ENCODE measurements at regions not wholly inside any gene's neighbourhood (a gene's known extent, or its start where the extent isn't known, plus 50 kb on each side); places are given as distances from the start of the nearest gene placed in this dataset.

DNA sequence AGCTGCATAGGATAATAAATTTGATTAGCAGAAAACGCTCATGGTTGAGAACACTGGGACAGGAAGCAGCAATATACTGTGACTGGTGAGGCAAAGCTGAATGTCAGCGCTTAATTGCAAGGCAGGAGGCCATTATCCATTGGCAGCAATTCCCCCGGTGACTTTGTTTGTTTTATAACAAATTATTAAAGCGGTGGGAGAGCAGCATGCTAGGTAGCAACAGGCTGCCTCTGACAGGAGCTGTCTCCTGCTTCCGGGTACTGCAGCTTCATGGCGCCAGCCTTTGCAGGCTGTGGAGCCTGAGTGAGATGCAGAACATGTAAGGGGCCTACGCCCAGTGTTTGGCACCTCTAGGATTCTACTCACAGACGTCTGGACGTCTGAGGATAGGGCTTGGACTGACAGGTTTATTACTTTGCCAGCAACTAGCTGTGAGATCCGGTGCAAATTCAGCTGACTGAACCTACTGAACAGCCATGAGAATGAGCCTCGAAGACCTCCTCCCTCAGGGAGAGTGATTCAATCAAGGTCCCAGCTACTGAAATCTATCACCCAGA is 82.1 kb upstream of the SSTR1 start:
- Mint-ChIP-seq H3K36me3 (no peaks in the 10 kb centered on the region), H3K27me3 (no peaks in the 10 kb centered on the region), H3K9me3 (peaks cover 4% of the 10 kb centered on the region), H3K4me1 (ENCODE audit: low read depth) (peaks cover 35% of the 10 kb centered on the region), H3K27ac (no peak overlapping the region), H3K4me3 (no peak overlapping the region)
- ChIA-PET POLR2A (no interaction called here), CTCF (no interaction called here)
- intact Hi-C loops (cut with micrococcal nuclease), result no loop called here
- DNase-seq, result no peak

- ChIA-PET CTCF (interaction anchor here (1.1 kb wide), 1 partner anchor 70 kb away, joined by 3 read pairs; no protein-coding TSS in a partner anchor), POLR2A (no interaction called here)
- no peaks in the 10 kb centered on the region for H3K27me3 Mint-ChIP-seq
- no peak overlapping the region for H3K4me3 Mint-ChIP-seq
- intact Hi-C loops (cut with micrococcal nuclease), result no loop called here
- DNase-seq, result no peak
- H3K27ac Mint-ChIP-seq, result no peak overlapping the region
- H3K4me1 Mint-ChIP-seq (ENCODE audit: low read depth), result peaks cover 31% of the 10 kb centered on the region
- H3K9me3 Mint-ChIP-seq, result peaks cover 4% of the 10 kb centered on the region
- H3K36me3 Mint-ChIP-seq, result no peaks in the 10 kb centered on the region
Measured at GRCh38 chr14:38127356-38127755, 80.3 kb upstream of the SSTR1 start.

GRCh38 chr14:38127784-38128183 is 79.9 kb upstream of the SSTR1 start:
- intact Hi-C loops (cut with micrococcal nuclease), result loop anchor here (2.0 kb wide), 1 partner anchor 63 kb away; no protein-coding TSS in a partner anchor
- no peak for DNase-seq
- no peaks in the 10 kb centered on the region for H3K27me3 Mint-ChIP-seq
- H3K9me3 Mint-ChIP-seq, result peaks cover 4% of the 10 kb centered on the region
- H3K4me3 Mint-ChIP-seq, result no peak overlapping the region
- POLR2A ChIA-PET, result no interaction called here
- no peaks in the 10 kb centered on the region for H3K36me3 Mint-ChIP-seq
- peaks cover 31% of the 10 kb centered on the region for H3K4me1 Mint-ChIP-seq (ENCODE audit: low read depth)
- CTCF ChIA-PET, result interaction anchor here (1.1 kb wide), 1 partner anchor 69 kb away, joined by 3 read pairs; no protein-coding TSS in a partner anchor
- no peak overlapping the region for H3K27ac Mint-ChIP-seq

DNA sequence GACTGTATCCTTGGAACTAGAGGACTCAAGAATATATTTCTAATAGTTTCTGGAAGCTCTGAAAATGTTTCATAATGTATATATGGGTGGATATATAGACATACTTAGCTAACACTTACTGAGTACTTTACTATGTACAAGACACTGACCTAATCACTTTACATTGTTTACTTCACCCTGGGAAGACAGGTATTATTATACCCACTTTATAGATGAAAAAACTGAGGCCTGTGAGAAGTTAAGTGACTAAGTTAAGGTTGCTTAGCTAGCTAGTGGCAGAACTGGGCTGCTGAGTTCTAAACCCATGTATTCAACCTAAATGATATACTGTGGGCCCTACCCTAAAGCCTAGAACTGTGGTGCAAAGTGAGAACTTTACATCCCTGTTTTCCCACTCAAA is 79.1 kb upstream of the SSTR1 start:
- peaks cover 31% of the 10 kb centered on the region for H3K4me1 Mint-ChIP-seq (ENCODE audit: low read depth)
- no peaks in the 10 kb centered on the region for H3K27me3 Mint-ChIP-seq
- DNase-seq, result no peak
- no peak overlapping the region for H3K27ac Mint-ChIP-seq
- no peak overlapping the region for H3K4me3 Mint-ChIP-seq
- ChIA-PET POLR2A (no interaction called here), CTCF (no interaction called here)
- peaks cover 4% of the 10 kb centered on the region for H3K9me3 Mint-ChIP-seq
- no peaks in the 10 kb centered on the region for H3K36me3 Mint-ChIP-seq
- intact Hi-C loops (cut with micrococcal nuclease), result loop anchor here (1.0 to 2.0 kb wide), 2 partner anchors 21 to 64 kb away; no protein-coding TSS in a partner anchor

GRCh38 chr14:38129192-38129591 is 78.5 kb upstream of the SSTR1 start:
- Mint-ChIP-seq H3K9me3 (peaks cover 4% of the 10 kb centered on the region), H3K4me1 (ENCODE audit: low read depth) (peaks cover 31% of the 10 kb centered on the region), H3K36me3 (no peaks in the 10 kb centered on the region), H3K27me3 (no peaks in the 10 kb centered on the region), H3K4me3 (no peak overlapping the region), H3K27ac (no peak overlapping the region)
- DNase-seq, result no peak
- CTCF ChIA-PET, result no interaction called here
- POLR2A ChIA-PET, result no interaction called here
- intact Hi-C loops (cut with micrococcal nuclease), result loop anchor here (1.0 to 2.0 kb wide), 2 partner anchors 22 to 64 kb away; no protein-coding TSS in a partner anchor

DNA sequence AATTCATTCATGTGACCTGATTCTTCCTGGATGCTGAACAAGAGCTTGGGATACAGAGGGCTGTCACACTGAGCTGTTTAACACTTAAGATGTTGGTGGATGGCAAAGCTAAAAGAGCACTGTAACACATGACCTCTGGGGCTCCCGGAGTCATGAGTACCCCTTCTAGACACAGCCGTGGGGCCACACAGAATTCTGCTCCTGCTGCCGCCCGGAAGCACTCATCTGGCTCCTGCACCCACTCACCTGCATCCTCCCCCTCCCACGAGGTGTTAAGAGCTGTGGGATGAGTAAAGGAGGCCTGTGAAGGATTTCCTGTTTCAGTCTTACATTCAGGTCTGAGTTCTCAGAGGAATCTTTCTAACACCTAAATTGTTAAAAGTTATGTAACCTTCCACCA is 78.0 kb upstream of the SSTR1 start:
- peak; percentile 71 for DNase-seq
- Mint-ChIP-seq H3K27me3 (no peaks in the 10 kb centered on the region), H3K9me3 (peaks cover 4% of the 10 kb centered on the region), H3K36me3 (no peaks in the 10 kb centered on the region), H3K4me3 (no peak overlapping the region), H3K4me1 (ENCODE audit: low read depth) (peaks cover 28% of the 10 kb centered on the region), H3K27ac (no peak overlapping the region)
- intact Hi-C loops (cut with micrococcal nuclease), result loop anchor here (1.0 to 10.0 kb wide), 4 partner anchors 22 to 145 kb away; no protein-coding TSS in a partner anchor
- POLR2A ChIA-PET, result no interaction called here
- CTCF ChIA-PET, result no interaction called here

GRCh38 chr14:38134416-38135030 is 73.2 kb upstream of the SSTR1 start:
- intact Hi-C loops (cut with micrococcal nuclease), result loop anchor here (5.0 to 10.0 kb wide), 2 partner anchors 33 to 150 kb away; no protein-coding TSS in a partner anchor
- Mint-ChIP-seq H3K9me3 (peaks cover 2% of the 10 kb centered on the region), H3K36me3 (no peaks in the 10 kb centered on the region), H3K27me3 (no peaks in the 10 kb centered on the region), H3K4me1 (ENCODE audit: low read depth) (peaks cover 9% of the 10 kb centered on the region), H3K4me3 (no peak overlapping the region), H3K27ac (no peak overlapping the region)
- CTCF ChIA-PET, result no interaction called here
- POLR2A ChIA-PET, result no interaction called here
- no peak for DNase-seq

GRCh38 chr14:38135106-38135867 is 72.4 kb upstream of the SSTR1 start:
- intact Hi-C loops (cut with micrococcal nuclease), result loop anchor here (10.0 kb wide), 1 partner anchor 150 kb away; no protein-coding TSS in a partner anchor

GRCh38 chr14:38137005-38137404 is 70.7 kb upstream of the SSTR1 start:
- Mint-ChIP-seq H3K4me1 (ENCODE audit: low read depth) (no peaks in the 10 kb centered on the region), H3K4me3 (no peak overlapping the region), H3K36me3 (no peaks in the 10 kb centered on the region), H3K27ac (no peak overlapping the region), H3K27me3 (no peaks in the 10 kb centered on the region), H3K9me3 (no peaks in the 10 kb centered on the region)
- intact Hi-C loops (cut with micrococcal nuclease), result loop anchor here (10.0 kb wide), 1 partner anchor 152 kb away; no protein-coding TSS in a partner anchor
- no peak for DNase-seq
- POLR2A ChIA-PET, result no interaction called here
- CTCF ChIA-PET, result no interaction called here

More at GRCh38 chr14:38135106-38135867, 72.4 kb upstream of the SSTR1 start:
- Mint-ChIP-seq H3K9me3 (no peaks in the 10 kb centered on the region), H3K27ac (no peak overlapping the region), H3K27me3 (no peaks in the 10 kb centered on the region), H3K36me3 (no peaks in the 10 kb centered on the region), H3K4me3 (no peak overlapping the region), H3K4me1 (ENCODE audit: low read depth) (peaks cover 2% of the 10 kb centered on the region)
- ChIA-PET CTCF (no interaction called here), POLR2A (no interaction called here)
- DNase-seq, result no peak

GRCh38 chr14:38138473-38139138 is 69.1 kb upstream of the SSTR1 start:
- Mint-ChIP-seq H3K27me3 (no peaks in the 10 kb centered on the region), H3K4me3 (no peak overlapping the region), H3K27ac (no peak overlapping the region), H3K9me3 (no peaks in the 10 kb centered on the region), H3K36me3 (no peaks in the 10 kb centered on the region), H3K4me1 (ENCODE audit: low read depth) (peaks cover 6% of the 10 kb centered on the region)
- CTCF ChIA-PET, result interaction anchor here (0.7 to 0.8 kb wide), 2 partner anchors 11 to 877 kb away, joined by 3 to 4 read pairs; no protein-coding TSS in a partner anchor
- DNase-seq, result no peak
- POLR2A ChIA-PET, result no interaction called here
- intact Hi-C loops (cut with micrococcal nuclease), result loop anchor here (10.0 kb wide), 1 partner anchor 154 kb away; no protein-coding TSS in a partner anchor

DNA sequence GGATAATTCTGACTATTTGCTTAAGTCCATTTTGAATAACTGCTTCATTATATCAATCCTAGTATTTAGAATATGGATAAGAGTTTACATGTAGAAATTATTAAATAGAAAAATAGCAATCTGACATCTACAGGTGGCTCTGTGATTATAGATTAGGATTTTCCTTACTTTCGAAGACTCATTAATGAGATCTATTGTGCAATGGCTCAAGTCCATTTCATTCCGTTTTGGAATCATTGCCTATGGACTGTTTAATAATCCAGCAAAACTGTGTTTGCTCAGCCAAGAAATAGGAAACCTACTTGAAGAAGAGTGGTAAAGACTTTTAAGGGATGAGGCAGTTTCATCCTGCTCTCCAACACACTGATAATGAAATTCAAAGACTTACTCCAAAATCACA is 67.8 kb upstream of the SSTR1 start:
- no peaks in the 10 kb centered on the region for H3K36me3 Mint-ChIP-seq
- H3K27ac Mint-ChIP-seq, result no peak overlapping the region
- ChIA-PET POLR2A (no interaction called here), CTCF (no interaction called here)
- peaks cover 6% of the 10 kb centered on the region for H3K4me1 Mint-ChIP-seq (ENCODE audit: low read depth)
- intact Hi-C loops (cut with micrococcal nuclease), result loop anchor here (10.0 kb wide), 1 partner anchor 155 kb away; no protein-coding TSS in a partner anchor
- DNase-seq, result no peak
- H3K27me3 Mint-ChIP-seq, result no peaks in the 10 kb centered on the region
- no peak overlapping the region for H3K4me3 Mint-ChIP-seq
- no peaks in the 10 kb centered on the region for H3K9me3 Mint-ChIP-seq

- intact Hi-C loops (cut with micrococcal nuclease), result no loop called here
- no peak overlapping the region for H3K4me3 Mint-ChIP-seq
- H3K4me1 Mint-ChIP-seq (ENCODE audit: low read depth), result peaks cover 6% of the 10 kb centered on the region
- DNase-seq, result no peak
- ChIA-PET CTCF (no interaction called here), POLR2A (no interaction called here)
- H3K27ac Mint-ChIP-seq, result no peak overlapping the region
- no peaks in the 10 kb centered on the region for H3K9me3 Mint-ChIP-seq
- no peaks in the 10 kb centered on the region for H3K27me3 Mint-ChIP-seq
- H3K36me3 Mint-ChIP-seq, result no peaks in the 10 kb centered on the region
Measured at GRCh38 chr14:38143170-38143569, 64.5 kb upstream of the SSTR1 start.

Data from activated CD4-positive, alpha-beta memory T cell treated with anti-CD3 and anti-CD28 coated beads for 36 hours (primary cell).